IMR-90 (cell line): ENCODE measurements at regions not wholly inside any gene's neighbourhood (a gene's known extent, or its start where the extent isn't known, plus 50 kb on each side); places are given as distances from the start of the nearest gene placed in this dataset.

Experiments
- ATAC-seq: fragments of 200-7000 bp; cut with Tn5 transposase; 2 replicates; pipeline ENCODE4 v1.9.1; 2020; ENCODE audit warnings: low read depth, mild to moderate bottlenecking, moderate library complexity
- BruUV-seq: library from RNA; stranded (reverse); fragments of 400-500 nt; replicated peaks from 2 replicates; lab custom pipeline; 2021; lab: Mats Ljungman, UMichigan
- CTCF ChIA-PET: fragments of 300-600 bp; formaldehyde crosslinking; extraction: SDS; loops from one replicate; lab custom pipeline; 2021; ENCODE audit warnings: antibody characterized with exemption; lab: Yijun Ruan, JAX
- POLR2A ChIA-PET: fragments of 300-600 bp; sonication (Branson Sonifier 250); formaldehyde crosslinking; loops from one replicate; lab custom pipeline; 2022; ENCODE audit warnings: antibody characterized with exemption; ENCODE audit not compliant: unreplicated experiment; lab: Charles Lee
- DNase-seq: peaks from one replicate; pipeline ENCODE4 v3.0.0; 2013
- H2AFZ ChIP-seq: replicated peaks from 2 replicates; pipeline ENCODE3; 2013; ENCODE audit warnings: low read length, mild to moderate bottlenecking; ENCODE audit not compliant: poor library complexity
- H2AK5ac ChIP-seq: 2 replicates; pipeline ENCODE4 v1.6.1; 2013; ENCODE audit warnings: low read depth, low read length, inconsistent platforms
- H2AK9ac ChIP-seq: replicated peaks from 2 replicates; pipeline ENCODE3; 2013; ENCODE audit warnings: mild to moderate bottlenecking, low read depth, low read length, moderate library complexity; ENCODE audit not compliant: poor library complexity
- H2BK120ac ChIP-seq: 2 replicates; pipeline ENCODE4 v1.6.1; 2013; ENCODE audit warnings: low read depth, low read length, inconsistent platforms
- H2BK15ac ChIP-seq: 3 replicates; pipeline ENCODE4 v1.6.1; 2013; ENCODE audit warnings: low read depth, low read length, inconsistent platforms
- H2BK20ac ChIP-seq: 2 replicates; pipeline ENCODE4 v1.6.1; 2013; ENCODE audit warnings: low read depth, mild to moderate bottlenecking, inconsistent platforms, low read length, moderate library complexity
- H2BK5ac ChIP-seq: 2 replicates; pipeline ENCODE4 v1.6.1; 2013; ENCODE audit warnings: mild to moderate bottlenecking, low read depth, low read length, inconsistent platforms; ENCODE audit not compliant: poor library complexity, severe bottlenecking
- H3K14ac ChIP-seq: replicated peaks from 2 replicates; pipeline ENCODE4 v1.6.1; 2013; ENCODE audit warnings: low read depth, low read length, inconsistent platforms
- H3K18ac ChIP-seq: 2 replicates; pipeline ENCODE4 v1.6.1; 2013; ENCODE audit warnings: low read depth, low read length, control low read depth
- H3K23ac ChIP-seq: 2 replicates; pipeline ENCODE4 v1.6.1; 2013; ENCODE audit warnings: low read depth, low read length, inconsistent platforms
- H3K27ac ChIP-seq: 2 replicates; pipeline ENCODE4 v1.5.1; 2013; ENCODE audit warnings: mild to moderate bottlenecking, control low read depth, low read length; ENCODE audit not compliant: insufficient read depth
- H3K27me3 ChIP-seq: 2 replicates; pipeline ENCODE4 v1.6.1; 2013; ENCODE audit warnings: low read length; ENCODE audit not compliant: control insufficient read depth, insufficient read depth
- H3K36me3 ChIP-seq: 2 replicates; pipeline ENCODE4 v1.6.1; 2013; ENCODE audit warnings: low read length, mixed read lengths; ENCODE audit not compliant: control insufficient read depth, insufficient read depth
- H3K4ac ChIP-seq: 2 replicates; pipeline ENCODE4 v1.6.1; 2013; ENCODE audit warnings: low read depth, low read length, inconsistent platforms
- H3K4me1 ChIP-seq: 2 replicates; pipeline ENCODE4 v1.6.1; 2013; ENCODE audit warnings: low read length, mixed read lengths; ENCODE audit not compliant: control insufficient read depth, insufficient read depth
- H3K4me2 ChIP-seq: 2 replicates; pipeline ENCODE4 v1.6.1; 2013; ENCODE audit warnings: low read depth, mild to moderate bottlenecking, control low read depth, low read length, moderate library complexity
- H3K4me3 ChIP-seq: 2 replicates; pipeline ENCODE4 v1.5.1; 2013; ENCODE audit warnings: low read depth, mild to moderate bottlenecking, control low read depth, low read length, moderate library complexity; ENCODE audit not compliant: insufficient read depth
- H3K56ac ChIP-seq: 2 replicates; pipeline ENCODE4 v1.6.1; 2013; ENCODE audit warnings: low read length, inconsistent platforms; ENCODE audit not compliant: insufficient read depth; ENCODE audit errors: extremely low read depth
- H3K79me1 ChIP-seq, 2 experiments: 2 replicates each; pipeline ENCODE4 v1.6.1; 2013; ENCODE audit warnings: low read length in 2 of 2, inconsistent platforms in 1 of 2, low read depth in 1 of 2
- H3K9ac ChIP-seq: 2 replicates; pipeline ENCODE4 v1.6.1; 2013; ENCODE audit warnings: low read depth, low read length, control low read depth
- H3K9me1 ChIP-seq: 2 replicates; pipeline ENCODE4 v1.6.1; 2013; ENCODE audit warnings: low read length, inconsistent platforms; ENCODE audit not compliant: insufficient read depth
- H3K9me3 ChIP-seq: 2 replicates; pipeline ENCODE4 v1.6.1; 2013; ENCODE audit warnings: low read length; ENCODE audit not compliant: control insufficient read depth, insufficient read depth
- H4K20me1 ChIP-seq: 2 replicates; pipeline ENCODE4 v1.6.1; 2013; ENCODE audit warnings: low read length, inconsistent platforms; ENCODE audit not compliant: insufficient read depth
- H4K5ac ChIP-seq: 2 replicates; pipeline ENCODE4 v1.6.1; 2013; ENCODE audit warnings: mild to moderate bottlenecking, low read depth, low read length, control low read depth
- H4K8ac ChIP-seq, 2 experiments: 2 replicates each; pipeline ENCODE4 v1.6.1; 2013; ENCODE audit warnings: low read depth in 2 of 2, low read length in 2 of 2, control low read depth in 1 of 2, inconsistent platforms in 1 of 2
- H4K91ac ChIP-seq: 2 replicates; pipeline ENCODE4 v1.6.1; 2013; ENCODE audit warnings: low read depth, low read length, inconsistent platforms; ENCODE audit not compliant: insufficient read depth
- NFE2L2 ChIP-seq: fragments of 150-350 bp; IDR thresholded peaks from 2 replicates; pipeline ENCODE4 v1.6.1; 2016; ENCODE audit warnings: low read depth, mild to moderate bottlenecking, low read length
- RCOR1 ChIP-seq: IDR thresholded peaks from 2 replicates; pipeline ENCODE4 v1.6.1; 2012; ENCODE audit warnings: mild to moderate bottlenecking, low read length, improper control_type of control experiment; ENCODE audit not compliant: insufficient replicate concordance
- WGBS, 2 experiments: methylation state at CpG; one replicate each; pipeline versions ENCODE4 v1.1.5 to v1.1.7; 2013; ENCODE audit warnings: missing lambda C conversion rate in 2 of 2; ENCODE audit not compliant: insufficient read length in 1 of 2; ENCODE audit errors: extremely low coverage in 2 of 2; 5-methylcytosine and 5-hydroxymethylcytosine counted together
- dilution Hi-C: fragments of 300-500 bp; cut with HindIII; formaldehyde crosslinking; loops from one replicate; pipeline ENCODE4 v1.14.3; 2018; ENCODE audit warnings: low sequenced_read_pairs; ENCODE audit not compliant: unreplicated experiment
- in situ Hi-C: fragments of 300-500 bp; cut with MboI; formaldehyde crosslinking; loops from 3 replicates; pipeline ENCODE4 v1.14.3; 2019; ENCODE audit warnings: low sequenced_read_pairs, inconsistent platforms, mixed read lengths
- intact Hi-C: fragments of 100-400 bp; cut with micrococcal nuclease; formaldehyde crosslinking; loops from 2 replicates; pipeline ENCODE4 v1.10.0; 2022

DNA sequence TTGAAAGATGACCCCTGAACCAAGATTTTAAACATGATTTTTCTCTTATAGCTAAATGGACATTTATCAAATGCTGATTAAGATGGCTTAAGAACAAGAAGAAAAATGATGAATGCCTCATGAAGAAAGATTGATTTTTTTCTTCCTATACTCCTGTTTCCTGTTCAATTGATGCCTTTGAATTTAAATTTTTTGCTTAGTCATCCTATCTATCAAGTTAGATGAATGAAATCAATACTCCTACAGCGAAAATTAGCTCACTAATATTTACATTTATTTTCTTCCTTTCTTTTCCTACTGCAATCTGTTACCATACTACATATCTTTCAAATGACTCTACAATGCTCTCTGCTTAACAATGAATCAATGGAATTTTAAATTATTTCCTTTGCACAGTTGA lies 773.6 kb upstream of the DIAPH2 start:
- H3K27ac ChIP-seq, result no peak overlapping the region
- H2BK120ac ChIP-seq, result no peak overlapping the region
- no peak overlapping the region for H3K18ac ChIP-seq
- no peaks in the 10 kb centered on the region for H3K9me3 ChIP-seq
- no peaks in the 10 kb centered on the region for H3K9me1 ChIP-seq
- H4K91ac ChIP-seq, result no peak overlapping the region
- H2BK15ac ChIP-seq, result no peak overlapping the region
- no peaks in the 10 kb centered on the region for H3K36me3 ChIP-seq
- H2BK5ac ChIP-seq, result no peak overlapping the region
- no peak overlapping the region for H4K8ac ChIP-seq
- H2AK5ac ChIP-seq, result no peak overlapping the region
- H3K4me3 ChIP-seq, result no peak overlapping the region
- no peak overlapping the region for H3K9ac ChIP-seq
- WGBS, 2 experiments, result no CpG with 5 or more reads among the region's 1 CpG
- H3K23ac ChIP-seq, result no peak overlapping the region
- in situ Hi-C loops, result no loop called here
- no peak overlapping the region for H2BK20ac ChIP-seq
- BruUV-seq, result no TSS peak
- H4K5ac ChIP-seq, result no peak overlapping the region
- TF ChIP-seq NFE2L2, result peak; percentile 84
- TF ChIP-seq RCOR1, result no peak
- H3K4me2 ChIP-seq, result no peak overlapping the region
- no peaks in the 10 kb centered on the region for H3K27me3 ChIP-seq
- no peak for ATAC-seq
- intact Hi-C loops, result no loop called here
- CTCF ChIA-PET, result no interaction called here
- no peak overlapping the region for H3K56ac ChIP-seq
- POLR2A ChIA-PET, result no interaction called here
- H4K20me1 ChIP-seq, result no peaks in the 10 kb centered on the region
- no peak overlapping the region for H3K14ac ChIP-seq
- H2AK9ac ChIP-seq, result no peak overlapping the region
- no peaks in the 10 kb centered on the region for H3K4me1 ChIP-seq
- no peak for DNase-seq
- H3K79me1 ChIP-seq, result no peaks in the 10 kb centered on the region
- dilution Hi-C loops, result no loop called here
- no peak overlapping the region for H3K4ac ChIP-seq
- H2AFZ ChIP-seq, result no peak overlapping the region
